Small intestine (tissue), 7 donors: ENCODE measurements at regions not wholly inside any gene's neighbourhood (a gene's known extent, or its start where the extent isn't known, plus 50 kb on each side); places are given as distances from the start of the nearest gene placed in this dataset.
"Not testable (repeated sequence)": the region's sequence is repeated elsewhere in the genome, so short reads cannot be mapped to it uniquely, and the experiment has no call there.

Experiments
- DNase-seq, 2 donors: peaks; one replicate each; pipeline versions ENCODE4 v3.0.0 to v3.0.0-alpha.2; 2013
- FAIRE-seq: peaks from 2 replicates; lab custom pipeline; 2012; peaks lifted over from hg19 to GRCh38; lab: Jason Lieb, UNC
- H3K27ac ChIP-seq, 3 donors: one replicate each; pipeline ENCODE4 v1.5.1; 2013; ENCODE audit warnings: low read length in 2 of 3, mild to moderate bottlenecking in 2 of 3, control low read depth in 1 of 3, inconsistent platforms in 1 of 3, low read depth in 1 of 3, moderate library complexity in 1 of 3
- H3K27me3 ChIP-seq, 3 donors: one replicate each; pipeline ENCODE4 v1.6.1; 2013; ENCODE audit warnings: low read length in 3 of 3, inconsistent platforms in 1 of 3; ENCODE audit not compliant: control insufficient read depth in 3 of 3, insufficient read depth in 3 of 3
- H3K36me3 ChIP-seq, 3 donors: one replicate each; pipeline ENCODE4 v1.6.1; 2013; ENCODE audit warnings: low read length in 3 of 3, inconsistent platforms in 1 of 3, low read depth in 1 of 3, mild to moderate bottlenecking in 1 of 3, moderate library complexity in 1 of 3; ENCODE audit not compliant: control insufficient read depth in 3 of 3, insufficient read depth in 2 of 3
- H3K4me1 ChIP-seq, 3 donors: one replicate each; pipeline ENCODE4 v1.6.1; 2013; ENCODE audit warnings: low read length in 2 of 3, inconsistent platforms in 1 of 3, low read depth in 1 of 3, mild to moderate bottlenecking in 1 of 3, moderate library complexity in 1 of 3; ENCODE audit not compliant: control insufficient read depth in 3 of 3, insufficient read depth in 2 of 3
- H3K4me3 ChIP-seq, 3 donors: one replicate each; pipeline ENCODE4 v1.5.1; 2013; ENCODE audit warnings: low read length in 3 of 3, control low read depth in 1 of 3, inconsistent platforms in 1 of 3, low read depth in 1 of 3, mild to moderate bottlenecking in 1 of 3, moderate library complexity in 1 of 3
- H3K9me3 ChIP-seq, 2 donors: one replicate each; pipeline ENCODE4 v1.6.1; 2013; ENCODE audit warnings: low read depth in 1 of 2, low read length in 1 of 2; ENCODE audit not compliant: control insufficient read depth in 2 of 2, insufficient read depth in 1 of 2
- WGBS, 3 donors: extraction: QIAGEN DNeasy Blood & Tissue Kit; methylation state at CpG; one replicate each; pipeline ENCODE4 v1.1.7; 2013; 5-methylcytosine and 5-hydroxymethylcytosine counted together
- donor health status: healthy with polysubstance abuse.
- donor health status: control.
- donor health status: control.
- donor health status: Bipolar disorder and iron deficiency.
- donor health status: healthy.

GRCh38 chr6:61217714-61218113, 1068.3 kb downstream of the KHDRBS2 start:
- no peak for FAIRE-seq

GRCh38 chr6:61210549-61210948, 1075.5 kb downstream of the KHDRBS2 start:
- FAIRE-seq (no peak), DNase-seq (no peak)
- Histone ChIP-seq H3K27me3 (no peaks in the 10 kb centered on the region), H3K9me3 (peaks cover 0 to 11% of the 10 kb centered on the region in 2 donors), H3K4me1 (no peaks in the 10 kb centered on the region), H3K4me3 (no peak overlapping the region), H3K36me3 (no peaks in the 10 kb centered on the region), H3K27ac (no peak overlapping the region)
- 46 to 59% (median 53%) methylated on average over 1 of the region's 1 CpG for WGBS, 3 donors

More at GRCh38 chr6:61217714-61218113, 1068.3 kb downstream of the KHDRBS2 start:
- H3K9me3 ChIP-seq: peaks cover 0 to 11% of the 10 kb centered on the region in 2 donors
- 45 to 70% (median 57%) methylated on average over 2 of the region's 2 CpGs for WGBS, 3 donors
- no peaks in the 10 kb centered on the region for H3K27me3 ChIP-seq
- no peaks in the 10 kb centered on the region for H3K4me1 ChIP-seq
- H3K27ac ChIP-seq: no peak overlapping the region
- no peaks in the 10 kb centered on the region for H3K36me3 ChIP-seq
- no peak overlapping the region for H3K4me3 ChIP-seq
- no peak for DNase-seq

GRCh38 chr6:61203966-61204496, 1082.0 kb downstream of the KHDRBS2 start:
- Histone ChIP-seq H3K27ac (no peak overlapping the region), H3K4me1 (no peaks in the 10 kb centered on the region), H3K36me3 (no peaks in the 10 kb centered on the region), H3K9me3 (peaks cover 0 to 49% of the 10 kb centered on the region in 2 donors), H3K27me3 (no peaks in the 10 kb centered on the region), H3K4me3 (no peak overlapping the region)
- FAIRE-seq (no peak), DNase-seq (no peak)
- 86 to 88% (median 86%) methylated on average over 1 of the region's 1 CpG for WGBS, 3 donors

- Histone ChIP-seq H3K9me3 (peaks cover 0 to 78% of the 10 kb centered on the region in 2 donors), H3K36me3 (no peaks in the 10 kb centered on the region), H3K27me3 (no peaks in the 10 kb centered on the region), H3K27ac (no peak overlapping the region), H3K4me3 (no peak overlapping the region), H3K4me1 (no peaks in the 10 kb centered on the region)
- DNase-seq: no peak
- WGBS, 3 donors: 78 to 85% (median 82%) methylated on average over 4 of the region's 4 CpGs
- no peak for FAIRE-seq
Measured at GRCh38 chr6:61200444-61200843, 1085.6 kb downstream of the KHDRBS2 start.

GRCh38 chr6:61193771-61194170, 1092.3 kb downstream of the KHDRBS2 start:
- 71 to 80% (median 76%) methylated on average over 3 of the region's 3 CpGs for WGBS, 3 donors
- Histone ChIP-seq H3K27ac (no peak overlapping the region), H3K27me3 (no peaks in the 10 kb centered on the region), H3K36me3 (no peaks in the 10 kb centered on the region), H3K4me3 (no peak overlapping the region), H3K9me3 (peaks cover 0 to 49% of the 10 kb centered on the region in 2 donors), H3K4me1 (no peaks in the 10 kb centered on the region)
- FAIRE-seq: no peak
- no peak for DNase-seq

GRCh38 chr6:61192610-61193009, 1093.4 kb downstream of the KHDRBS2 start:
- H3K4me3 ChIP-seq: no peak overlapping the region
- WGBS, 3 donors: 25 to 33% (median 26%) methylated on average over 2 of the region's 2 CpGs
- no peaks in the 10 kb centered on the region for H3K27me3 ChIP-seq
- peaks cover 0 to 39% of the 10 kb centered on the region in 2 donors for H3K9me3 ChIP-seq
- H3K4me1 ChIP-seq: no peaks in the 10 kb centered on the region
- H3K27ac ChIP-seq: no peak overlapping the region
- no peaks in the 10 kb centered on the region for H3K36me3 ChIP-seq
- DNase-seq (no peak), FAIRE-seq (no peak)

GRCh38 chr6:61168878-61169277, 1117.1 kb downstream of the KHDRBS2 start:
- Histone ChIP-seq H3K27me3 (no peaks in the 10 kb centered on the region), H3K4me1 (no peaks in the 10 kb centered on the region), H3K27ac (no peak overlapping the region), H3K36me3 (no peaks in the 10 kb centered on the region), H3K9me3 (no peaks in the 10 kb centered on the region), H3K4me3 (no peak overlapping the region)
- 78 to 89% (median 81%) methylated on average over 2 of the region's 2 CpGs for WGBS, 3 donors
- FAIRE-seq: no peak
- no peak for DNase-seq

- H3K36me3 ChIP-seq, H3K27me3 ChIP-seq, H3K4me3 ChIP-seq, DNase-seq, H3K27ac ChIP-seq, H3K4me1 ChIP-seq, FAIRE-seq, H3K9me3 ChIP-seq: not testable (repeated sequence)
- WGBS, 3 donors: 53 to 71% (median 68%) methylated on average over 3 of the region's 3 CpGs
Measured at GRCh38 chr6:61149039-61149438, 1137.0 kb downstream of the KHDRBS2 start.

GRCh38 chr6:61142261-61142660, 1143.8 kb downstream of the KHDRBS2 start:
- H3K9me3 ChIP-seq, H3K4me3 ChIP-seq, H3K4me1 ChIP-seq, DNase-seq, H3K27me3 ChIP-seq, FAIRE-seq, H3K27ac ChIP-seq, H3K36me3 ChIP-seq: not testable (repeated sequence)
